ENCODE measurements at regions not wholly inside any gene's neighbourhood (a gene's known extent, or its start where the extent isn't known, plus 50 kb on each side); places are given as distances from the start of the nearest gene placed in this dataset.

DNA sequence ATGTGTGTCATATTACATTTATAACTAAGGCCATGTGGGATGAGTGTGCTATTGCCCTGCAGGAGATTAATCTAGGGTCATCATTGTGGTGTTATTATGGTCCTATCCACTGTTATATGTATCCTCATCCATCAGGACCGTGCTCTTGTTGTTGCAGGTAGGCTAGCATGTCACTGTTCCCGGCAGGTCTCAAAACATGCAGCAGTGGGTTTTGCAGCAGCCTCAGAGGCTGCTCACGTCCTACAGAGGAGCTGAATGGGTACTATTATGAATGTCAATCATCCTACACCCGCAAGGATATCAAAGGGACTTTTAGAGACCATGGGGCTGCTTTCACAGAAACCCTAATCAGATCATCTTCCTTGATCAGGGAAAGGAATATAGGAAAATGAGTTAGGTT lies 318.2 kb downstream of the SAMD5 start:
- no peak for DNase-seq

DNA sequence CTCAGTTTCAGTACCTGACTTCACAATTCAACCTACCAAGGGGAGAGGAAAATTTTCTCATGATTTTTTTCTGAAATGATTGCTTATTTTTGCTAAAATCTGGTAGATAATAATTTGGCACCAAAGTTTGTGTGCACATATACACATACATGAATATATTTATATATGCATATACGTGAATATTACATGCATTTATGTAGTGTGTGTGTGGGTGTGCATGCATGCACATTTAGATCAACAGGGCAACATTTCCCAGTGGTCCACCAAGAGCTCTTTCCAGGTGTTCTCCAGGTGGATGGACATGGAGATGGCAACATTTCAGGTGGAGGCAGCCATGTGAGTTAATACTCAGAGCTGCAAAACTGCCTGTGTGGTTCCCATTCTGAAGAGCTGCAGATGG lies 320.9 kb downstream of the SAMD5 start:
- DNase-seq = no peak

DNA sequence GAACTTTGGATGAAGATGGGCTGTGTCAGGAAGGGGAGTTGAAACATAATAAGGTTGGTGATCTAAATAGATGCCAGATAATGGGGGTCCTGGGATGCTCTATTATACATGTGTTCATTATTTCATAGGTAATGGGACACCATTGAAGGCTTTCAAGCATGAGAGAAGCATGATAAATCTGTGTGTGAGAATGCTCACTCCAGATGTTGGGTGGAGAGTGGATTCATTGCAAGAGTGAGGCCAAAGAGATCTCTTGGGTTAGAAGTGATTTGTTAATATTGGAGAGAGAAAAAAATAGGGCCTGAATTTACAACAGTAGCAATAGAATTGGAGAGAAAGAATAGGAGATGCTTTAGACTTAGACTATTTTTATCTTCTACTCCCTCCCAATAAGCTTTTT lies 321.3 kb downstream of the SAMD5 start:
- no peak for DNase-seq

DNA sequence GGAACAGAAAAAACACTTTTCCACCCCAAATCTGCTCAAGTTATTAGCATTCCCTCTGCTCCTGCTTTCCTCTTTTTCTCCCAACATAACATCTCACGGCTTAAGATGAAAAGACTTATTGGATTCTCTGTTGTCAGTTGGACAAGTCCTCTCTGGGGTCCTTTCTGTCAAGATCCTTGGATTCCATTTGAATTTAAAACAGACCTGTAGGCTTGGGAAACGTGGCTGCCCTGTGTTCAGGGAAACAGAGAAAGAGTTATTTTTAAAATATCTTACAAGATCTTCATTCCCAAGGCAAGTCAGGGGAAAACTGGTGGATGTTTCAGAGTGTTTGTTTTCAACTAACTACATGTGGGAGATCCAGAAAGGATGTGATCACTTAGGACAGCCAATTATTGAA lies 322.9 kb downstream of the SAMD5 start:
- DNase-seq = no peak

DNA sequence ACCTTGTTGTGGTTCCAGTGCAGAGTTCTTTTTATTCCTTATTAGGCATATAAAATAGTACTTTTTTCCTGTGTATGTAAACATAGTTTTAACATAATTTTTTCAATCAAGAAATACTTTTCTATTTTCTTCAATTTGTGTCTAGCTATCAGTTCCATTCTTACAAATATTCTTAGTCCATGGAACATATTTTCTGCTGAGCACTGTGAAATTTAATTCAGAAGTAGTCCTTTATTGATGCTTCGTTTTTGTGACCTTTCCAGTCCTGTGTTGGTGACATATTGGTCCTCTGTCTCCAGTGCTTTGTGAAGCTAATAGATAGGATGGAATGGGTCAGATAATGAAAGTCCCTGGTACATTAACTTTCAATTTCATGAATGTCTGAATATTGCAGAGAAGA lies 325.1 kb downstream of the SAMD5 start:
- no peak for DNase-seq

DNA sequence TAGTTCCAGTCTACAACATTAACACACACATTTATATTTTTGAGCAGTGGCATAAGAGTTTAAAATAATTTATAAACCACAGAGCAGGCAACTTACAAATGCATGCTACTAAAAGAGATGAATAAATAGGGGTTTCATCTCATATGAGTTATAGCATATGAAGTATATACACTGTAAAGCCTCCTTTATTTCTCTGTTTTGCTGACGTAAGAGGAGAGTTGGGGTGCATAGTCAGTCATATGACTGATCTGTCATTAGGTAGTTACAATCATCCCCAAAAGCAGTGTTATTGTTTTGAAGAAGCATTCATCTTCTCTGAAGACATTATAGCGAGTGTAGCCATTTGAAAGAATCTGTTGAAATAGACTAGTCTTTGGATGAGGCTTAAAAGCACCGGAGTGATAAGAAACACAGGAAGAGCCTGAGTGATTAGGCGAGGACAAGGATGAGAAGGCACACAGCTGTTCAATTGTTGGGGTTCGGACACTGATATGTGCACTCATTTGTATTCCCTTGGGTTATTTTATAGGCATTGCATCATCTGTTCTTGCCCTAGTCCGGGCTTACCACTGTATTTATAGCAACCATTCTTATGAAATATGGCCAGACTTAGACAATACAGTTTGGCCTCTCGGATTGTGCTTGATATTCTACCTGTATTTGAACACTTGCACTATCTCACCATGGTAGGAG lies 325.7 kb downstream of the SAMD5 start:
- DNase-seq = no peak

DNA sequence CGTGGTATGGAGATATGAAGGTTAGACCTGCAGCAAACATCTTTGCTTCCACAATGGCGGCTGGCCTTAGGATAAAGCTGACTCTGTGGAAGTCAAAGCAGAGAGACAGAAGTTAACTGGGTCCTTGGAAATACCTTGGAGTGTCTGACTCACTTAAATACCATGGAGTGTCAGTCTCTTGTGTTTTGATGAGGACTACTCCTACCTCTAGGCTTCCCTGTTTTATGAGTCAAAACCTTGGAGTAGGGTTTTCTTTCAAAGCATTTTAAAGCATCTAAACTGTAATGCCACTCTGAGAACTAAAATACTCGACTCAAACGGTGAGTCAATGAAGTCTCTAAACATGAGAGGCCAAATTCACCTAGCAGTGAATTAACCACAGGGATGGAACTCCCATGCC lies 329.1 kb downstream of the SAMD5 start:
- no peak for DNase-seq

DNA sequence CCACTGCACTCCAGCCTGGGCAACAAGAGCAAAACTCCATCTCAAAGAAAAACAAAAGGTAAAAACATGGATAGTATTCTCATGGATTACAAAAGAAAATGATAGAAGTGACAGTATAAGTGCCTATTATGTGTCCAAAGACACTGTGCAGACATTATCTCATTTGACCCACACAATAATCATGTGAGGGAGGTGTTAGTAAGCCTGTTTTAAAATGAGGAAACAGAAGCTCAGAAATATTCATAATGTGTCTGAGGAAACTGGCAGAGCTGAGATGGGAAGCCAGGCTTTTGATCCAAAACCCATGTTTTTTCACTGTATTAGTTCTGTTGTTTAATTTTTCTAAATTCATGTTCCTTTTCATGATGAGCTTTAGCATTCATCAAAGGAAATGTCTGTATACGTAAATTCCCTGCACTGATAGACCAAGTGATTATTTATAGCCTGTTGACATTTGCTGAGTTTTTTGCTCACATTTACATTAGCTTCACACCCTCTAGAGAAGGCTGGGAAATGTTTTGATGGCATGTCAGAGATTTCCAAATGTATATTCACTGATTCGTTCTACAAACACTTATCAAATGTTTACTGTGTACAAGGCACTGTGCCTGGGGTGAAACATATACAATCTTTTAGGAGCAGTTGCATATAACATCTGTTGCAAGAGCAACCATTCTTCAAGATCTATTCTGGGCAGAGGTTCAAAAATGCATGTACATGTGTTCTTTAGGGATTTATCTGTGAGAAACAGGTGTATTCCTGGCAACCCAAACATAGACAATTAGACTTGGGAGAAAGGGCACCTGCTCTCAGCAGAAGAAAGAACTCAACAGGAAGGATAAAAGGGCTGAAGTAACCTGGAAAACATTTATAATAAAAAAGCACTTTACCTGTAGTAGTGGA lies 331.5 kb downstream of the SAMD5 start:
- no peak for DNase-seq

DNA sequence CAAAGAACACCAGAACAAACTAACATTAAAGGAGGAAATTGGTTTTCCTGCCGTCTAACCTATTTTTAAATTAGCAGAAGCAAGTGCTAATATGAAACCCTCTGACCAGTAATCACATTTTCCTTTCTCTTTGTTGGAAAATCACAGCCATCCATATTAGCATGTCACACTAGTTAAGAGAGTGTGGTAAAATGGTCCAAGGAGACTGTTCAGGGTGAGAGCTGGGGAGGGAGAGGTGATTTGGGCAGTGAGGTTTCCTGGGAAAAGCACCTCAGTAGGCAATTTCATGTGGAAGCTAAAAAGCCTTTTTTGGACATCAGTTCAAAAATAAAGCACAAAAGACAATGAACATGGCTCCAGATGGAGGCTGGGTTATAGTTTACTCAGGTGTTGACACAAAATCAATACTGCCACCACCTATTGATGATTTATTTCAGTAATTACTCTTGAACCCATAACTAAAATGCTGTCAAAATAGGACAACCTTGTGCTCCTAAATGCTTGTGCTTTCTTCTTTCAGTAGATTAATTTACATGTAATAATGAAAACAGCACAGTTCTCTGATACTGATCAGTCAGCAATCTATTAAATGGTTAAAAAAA lies 333.2 kb downstream of the SAMD5 start:
- no peak for DNase-seq

DNA sequence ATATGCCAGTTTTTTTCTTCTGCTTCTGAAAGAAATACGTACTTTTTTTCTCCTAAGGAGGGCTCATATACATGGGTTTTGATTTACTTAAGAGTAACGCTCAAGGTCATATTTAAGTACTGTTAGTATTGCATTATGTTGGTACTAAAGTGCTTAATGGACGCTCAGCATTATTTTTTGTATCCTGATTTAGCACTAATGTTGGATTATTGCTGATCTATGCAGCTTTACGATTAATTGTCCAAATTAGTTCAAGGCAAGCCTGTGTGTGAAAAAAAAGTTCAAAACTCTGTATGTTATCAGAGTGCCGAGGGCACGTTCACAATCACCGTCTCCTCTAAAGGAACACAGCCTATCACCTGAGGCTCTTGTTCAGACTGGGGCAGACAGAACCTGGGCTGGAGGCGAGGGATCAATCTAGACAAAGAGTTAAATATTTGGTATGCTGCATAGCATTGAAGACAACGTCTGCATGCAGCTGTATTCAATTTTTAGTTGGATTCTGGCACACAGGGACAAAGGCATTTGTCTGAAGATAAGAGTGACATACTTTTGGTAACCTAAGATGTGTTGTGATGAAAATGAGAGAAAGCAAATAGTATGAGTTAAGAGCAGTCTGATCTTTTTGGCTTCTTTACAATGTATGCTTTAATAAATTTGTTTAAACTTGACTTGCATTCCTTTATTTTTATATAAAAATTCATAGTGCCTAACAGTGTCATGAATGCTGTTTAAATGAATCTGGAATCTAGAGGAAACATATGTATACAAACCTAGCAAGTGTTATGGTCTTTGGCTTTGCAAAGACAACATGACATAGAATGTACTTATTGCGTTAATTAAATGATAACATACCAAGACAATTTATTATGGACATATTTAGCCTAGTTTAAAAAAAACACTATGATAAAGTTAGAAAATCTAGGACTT lies 341.2 kb downstream of the SAMD5 start:
- no peak for DNase-seq

DNA sequence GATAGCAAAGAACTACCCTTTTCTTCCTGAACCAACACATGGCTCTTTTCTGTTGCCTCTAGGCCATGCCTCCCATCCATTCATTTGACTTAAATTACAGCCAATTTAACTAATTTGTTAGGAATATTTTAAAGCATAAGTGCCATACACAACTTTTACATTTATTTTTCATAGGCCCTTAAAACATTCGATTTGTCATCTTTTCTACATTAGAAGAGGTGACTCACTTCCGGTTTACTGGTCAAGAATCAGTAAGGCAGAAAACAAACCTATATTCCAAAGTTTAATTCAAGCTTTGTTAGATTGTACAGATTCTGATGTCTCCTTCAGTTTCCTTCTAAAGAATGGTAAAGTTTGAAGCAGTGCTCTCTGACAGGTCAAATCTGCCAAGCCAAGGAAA lies 344.3 kb downstream of the SAMD5 start:
- DNase-seq = no peak

DNA sequence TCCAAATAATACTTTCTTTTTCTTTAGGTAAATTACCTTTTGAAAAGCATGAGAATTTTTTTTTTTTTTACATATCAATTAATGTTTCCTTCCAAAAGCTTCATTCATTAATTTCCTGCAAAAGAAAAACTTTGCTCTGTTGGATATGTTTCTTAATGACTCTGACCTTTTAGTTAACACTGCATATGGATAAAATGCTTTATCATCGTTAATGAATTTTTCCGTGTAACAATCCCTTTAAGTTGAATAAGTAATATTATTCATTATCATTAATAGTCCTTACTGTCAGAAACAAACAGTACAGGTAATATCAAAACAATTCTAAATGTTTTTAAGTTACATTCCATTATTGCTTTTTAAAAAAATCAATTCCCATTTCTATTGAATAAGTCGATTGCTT lies 345.1 kb downstream of the SAMD5 start:
- no peak for DNase-seq

DNA sequence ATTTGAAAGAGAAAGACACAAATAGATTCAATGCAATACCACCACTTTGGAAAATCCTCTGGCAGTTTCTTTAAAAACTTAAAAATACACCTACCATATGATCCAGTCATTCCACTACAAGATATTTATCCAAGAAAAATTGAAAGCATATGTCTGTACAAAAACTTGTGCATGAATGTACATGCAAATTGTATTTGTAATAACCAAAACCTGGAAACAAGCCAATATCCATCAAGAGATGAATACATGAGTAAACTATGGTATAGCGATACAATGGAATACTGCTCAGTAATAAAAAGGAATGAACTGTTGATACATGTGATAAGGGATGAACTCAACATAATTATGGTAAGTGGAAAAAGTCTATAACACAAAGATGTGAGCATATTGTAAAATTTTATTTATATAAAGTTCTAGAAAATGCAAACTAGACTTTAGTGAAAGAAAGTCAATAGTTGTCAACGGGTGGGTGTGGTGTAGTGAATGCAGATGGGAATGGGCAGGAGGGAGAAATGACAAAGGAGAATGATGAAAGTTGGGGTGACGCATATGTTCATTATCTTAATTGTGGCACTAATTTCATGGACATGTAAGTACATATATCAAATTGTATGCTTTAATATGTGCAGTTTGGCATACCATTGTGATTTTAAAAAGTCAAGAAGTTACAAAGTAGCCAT lies 347.5 kb downstream of the SAMD5 start:
- no peak for DNase-seq

DNA sequence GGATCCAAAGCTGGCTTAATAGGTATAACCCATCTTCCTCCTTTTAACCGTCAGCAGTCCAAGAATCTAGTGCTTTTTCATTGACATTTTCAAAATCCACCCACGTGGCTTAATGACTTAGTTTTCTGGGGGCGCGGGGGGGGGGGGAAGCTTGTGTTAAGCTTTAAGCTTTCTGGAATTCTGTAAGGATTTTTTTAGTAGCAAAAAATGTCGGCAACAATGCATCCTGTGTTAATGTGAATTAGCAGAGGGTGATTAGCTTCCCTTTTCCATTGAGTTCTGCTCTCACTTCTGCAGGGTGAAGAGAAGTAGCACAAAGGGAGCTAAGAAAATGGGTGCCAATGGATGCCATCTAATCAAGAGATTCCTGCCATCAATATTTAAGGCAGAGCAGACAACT lies 348.2 kb downstream of the SAMD5 start:
- no peak for DNase-seq

DNA sequence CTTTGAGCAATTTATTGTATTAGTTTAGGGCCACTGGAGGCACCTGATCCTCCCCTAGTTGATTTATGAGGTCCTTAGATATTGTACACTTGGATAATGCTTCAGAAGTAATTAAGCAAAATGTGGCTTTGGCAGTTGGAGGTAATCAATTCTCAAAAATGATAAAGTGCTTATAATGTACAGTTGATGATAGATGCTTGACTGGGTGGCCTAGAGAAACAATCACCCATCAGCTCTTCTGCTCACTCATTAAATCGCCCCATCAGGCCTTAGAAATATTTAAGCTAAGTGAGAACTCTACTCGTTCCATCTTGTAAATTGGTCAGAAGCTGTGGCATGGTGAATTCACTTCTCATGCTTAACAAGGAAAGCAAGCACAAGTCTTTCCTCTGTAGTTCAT lies 349.9 kb downstream of the SAMD5 start:
- no peak for DNase-seq

DNA sequence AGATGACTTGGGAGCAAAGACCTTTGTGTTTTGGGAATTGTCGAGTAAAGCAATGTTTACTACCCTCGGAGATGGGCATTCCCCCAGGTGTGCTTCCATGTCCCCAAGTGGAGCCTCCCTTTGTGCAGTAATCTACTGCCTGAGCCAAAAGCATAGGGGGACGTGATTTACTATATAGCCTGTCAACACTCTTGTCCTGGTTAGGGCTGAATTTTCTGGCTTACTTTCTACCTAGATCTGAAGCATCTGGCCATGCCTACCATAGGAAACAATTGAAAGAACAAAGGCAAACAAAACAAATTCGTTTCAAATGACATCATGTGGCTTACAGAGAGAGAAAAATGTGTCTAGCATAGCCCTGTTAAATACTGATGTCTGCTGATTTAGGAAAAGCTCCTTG lies 350.6 kb downstream of the SAMD5 start:
- DNase-seq = no peak

DNA sequence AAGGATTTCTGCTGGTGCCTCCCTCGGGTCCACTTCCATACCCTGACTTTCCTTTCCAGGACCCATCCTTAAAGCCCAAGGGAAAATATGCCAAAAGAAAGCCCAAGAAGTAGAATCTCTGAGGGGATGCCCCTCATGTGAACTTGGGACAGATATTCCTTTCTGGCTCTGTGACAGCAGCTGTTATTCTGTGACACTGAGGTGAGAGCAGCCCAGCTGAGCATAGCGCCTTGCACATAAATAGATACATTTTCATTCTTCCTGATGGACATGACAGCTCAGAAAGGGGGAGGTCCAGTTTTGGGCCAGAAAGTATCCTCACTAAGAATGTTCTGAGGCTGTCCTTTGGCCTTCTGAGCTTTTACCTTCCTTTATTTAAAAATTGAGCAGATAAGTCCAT lies 353.2 kb downstream of the SAMD5 start:
- DNase-seq = no peak

DNA sequence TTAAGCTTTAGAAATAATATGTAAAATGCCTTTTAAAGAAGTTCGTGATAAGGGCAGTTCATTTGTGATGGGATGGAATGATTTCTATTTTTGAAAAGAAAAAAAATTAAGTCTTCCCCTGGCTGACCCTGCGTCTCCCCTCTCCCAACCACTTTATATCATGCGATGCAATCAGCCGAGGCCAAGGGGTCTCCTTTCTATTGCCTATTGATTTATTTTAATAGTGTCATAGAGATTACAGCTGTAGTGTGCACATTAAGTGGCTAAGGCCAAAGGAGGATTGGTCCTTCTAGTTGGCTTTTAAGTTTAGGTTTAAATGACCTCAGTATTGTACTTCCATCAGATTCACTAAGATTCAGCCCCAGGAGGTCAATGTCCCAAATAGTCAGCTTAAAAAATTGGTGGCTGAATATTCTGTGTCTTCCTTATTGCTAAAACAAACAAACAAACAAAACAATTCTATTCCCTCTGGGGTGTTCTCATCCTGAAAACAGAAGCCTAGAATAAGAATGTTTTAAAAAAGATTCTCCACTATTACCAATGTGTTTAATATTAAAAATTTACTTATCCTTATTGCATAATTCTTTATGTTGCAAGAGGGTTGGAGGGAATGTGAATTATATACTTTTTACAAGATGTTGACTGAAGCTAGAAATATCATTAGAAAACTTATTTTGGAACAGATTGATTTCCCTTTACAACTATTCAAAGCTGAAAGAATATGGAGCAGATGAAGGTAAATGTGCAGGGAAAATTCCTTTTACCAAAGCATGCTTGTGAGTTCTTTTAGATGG lies 359.1 kb downstream of the SAMD5 start:
- no peak for DNase-seq

DNA sequence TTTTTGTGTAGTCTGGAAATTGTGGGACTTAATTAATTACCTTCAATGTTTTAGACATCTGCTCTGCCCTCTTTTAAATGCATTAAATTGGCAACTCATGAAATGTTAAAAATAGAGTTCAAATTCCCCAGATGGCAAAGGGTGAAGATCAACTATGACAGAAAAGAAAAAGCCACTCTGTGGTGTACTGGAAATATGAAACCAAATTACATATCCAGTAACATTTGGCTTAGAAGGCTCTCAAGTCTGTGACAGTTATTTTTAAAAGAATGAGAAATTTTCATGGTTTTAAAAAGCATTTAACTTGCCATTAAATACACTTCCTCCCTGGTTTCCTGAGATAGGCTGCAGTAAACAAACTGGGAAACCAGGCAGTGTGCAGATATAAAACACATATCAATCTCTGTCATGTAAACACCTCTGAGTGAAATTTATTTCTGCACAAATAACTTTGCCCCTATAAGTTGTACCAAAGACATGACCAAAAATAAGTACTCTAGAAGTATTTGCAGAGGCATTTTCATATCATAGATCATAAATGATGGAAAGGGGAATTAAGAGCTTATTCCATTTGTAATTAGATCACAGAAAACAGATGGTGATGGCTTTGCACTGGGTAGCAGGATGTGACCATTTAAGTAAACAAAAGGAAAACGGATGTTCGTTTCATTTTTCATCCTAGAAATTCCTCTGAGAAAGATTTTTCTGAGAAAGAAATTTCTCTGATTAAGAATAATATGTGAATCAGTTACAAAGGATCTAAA lies 360.1 kb downstream of the SAMD5 start:
- DNase-seq = no peak

DNA sequence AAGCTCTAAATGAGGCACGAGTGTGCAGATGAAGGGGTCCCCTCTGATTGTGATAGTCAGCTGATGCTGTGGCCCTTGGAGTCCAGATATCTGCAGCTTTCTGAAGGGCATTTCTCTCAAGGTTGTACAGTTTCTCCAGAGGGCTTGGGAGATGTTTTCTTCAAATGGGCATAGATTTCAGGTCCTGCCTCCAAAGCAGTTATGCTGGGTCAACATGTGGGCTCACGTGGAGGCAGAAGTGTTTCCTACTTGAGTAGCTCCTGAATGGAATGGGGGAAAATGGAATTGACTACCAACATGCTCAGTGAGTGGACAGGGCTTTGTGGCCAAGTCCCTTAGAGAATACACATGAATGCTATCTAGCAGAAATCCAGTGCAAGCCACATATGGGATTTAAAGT lies 360.7 kb downstream of the SAMD5 start:
- DNase-seq = no peak

DNA sequence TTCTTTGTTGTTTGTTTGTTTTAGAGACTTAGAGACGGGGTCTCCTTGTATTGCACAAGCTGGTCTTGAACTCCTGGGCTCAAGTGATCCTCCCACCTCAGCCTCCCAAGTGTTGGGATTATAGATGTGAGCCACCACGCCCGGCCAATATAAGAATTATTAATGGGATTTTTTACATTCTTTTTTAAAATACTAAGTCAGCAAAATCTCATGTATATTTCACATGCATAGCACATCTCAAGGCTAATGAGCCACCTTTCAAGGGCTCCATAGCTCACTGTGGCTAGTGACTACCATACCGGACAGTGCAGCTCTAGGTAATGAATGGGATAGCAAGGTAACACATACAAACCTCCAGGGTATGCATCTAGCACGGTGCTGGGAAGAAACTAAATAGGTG lies 361.4 kb downstream of the SAMD5 start:
- no peak for DNase-seq
